Brain pericyte (primary cell): ENCODE measurements at regions not wholly inside any gene's neighbourhood (a gene's known extent, or its start where the extent isn't known, plus 50 kb on each side); places are given as distances from the start of the nearest gene placed in this dataset.

ENCODE experiments used
- DNase-seq: peaks from one replicate; pipeline ENCODE4 v3.0.0-alpha.2; 2012; ENCODE audit warnings: low read depth, low spot score

DNA sequence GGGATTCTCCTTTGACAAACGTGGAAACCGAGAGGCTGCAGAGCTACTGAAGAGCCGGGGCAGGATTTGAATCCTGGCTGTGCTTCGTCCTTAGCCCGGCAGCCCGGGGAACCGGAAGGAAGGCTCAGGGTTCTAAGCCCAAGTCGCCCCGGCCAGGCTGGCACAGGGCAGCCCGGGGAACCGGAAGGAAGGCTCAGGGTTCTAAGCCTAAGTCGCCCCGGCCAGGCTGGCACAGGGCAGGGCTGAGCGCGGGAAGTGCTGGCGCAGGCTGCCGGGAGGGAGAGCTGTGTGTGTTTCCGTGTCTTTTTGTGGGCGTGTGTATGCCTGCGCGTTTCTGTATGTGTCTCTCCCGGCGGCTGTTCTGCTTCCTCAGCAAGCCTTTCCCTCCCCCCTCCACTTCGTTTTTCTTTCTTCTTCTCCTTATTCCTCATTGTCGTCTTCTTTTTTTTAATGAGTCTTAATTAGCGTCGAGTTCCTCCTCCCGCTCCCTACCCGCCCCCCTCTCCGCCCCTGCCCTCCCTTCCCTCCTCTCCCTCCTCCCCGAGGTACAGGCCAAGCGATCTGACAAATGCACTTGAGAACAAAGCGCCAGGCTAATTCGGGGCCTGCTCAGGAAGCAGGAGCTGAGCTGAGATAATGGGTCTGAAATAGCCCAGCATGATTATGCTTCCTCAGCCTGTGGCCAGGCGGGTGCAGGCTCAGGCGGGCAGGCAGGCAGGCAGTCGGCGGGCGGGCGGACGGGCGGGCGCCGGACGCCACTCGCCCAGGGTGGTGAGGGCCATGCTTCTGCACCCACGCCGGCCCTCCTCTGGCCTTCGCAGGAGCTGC is 65.9 kb downstream of the EFNB1 start:
- no peak for DNase-seq

DNA sequence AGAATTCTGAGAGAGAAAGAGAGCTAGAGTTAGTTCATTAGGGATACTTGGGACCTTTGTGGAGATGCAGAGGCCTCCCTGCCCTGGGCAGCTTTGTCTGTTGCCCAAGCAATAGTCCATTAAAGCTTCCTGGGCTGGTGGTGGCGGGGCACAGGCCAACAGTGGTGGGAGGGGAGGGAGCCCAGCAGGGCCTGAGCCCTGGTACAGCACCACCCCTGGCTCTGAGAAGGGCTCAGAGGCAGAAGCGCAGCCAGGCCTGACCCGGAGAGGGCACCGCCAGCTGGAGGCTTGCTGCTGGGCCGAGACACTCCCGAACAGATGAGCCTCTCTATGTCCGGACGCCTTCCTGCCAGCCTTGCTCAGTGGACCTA is 65.3 kb downstream of the EFNB1 start:
- DNase-seq = no peak

DNA sequence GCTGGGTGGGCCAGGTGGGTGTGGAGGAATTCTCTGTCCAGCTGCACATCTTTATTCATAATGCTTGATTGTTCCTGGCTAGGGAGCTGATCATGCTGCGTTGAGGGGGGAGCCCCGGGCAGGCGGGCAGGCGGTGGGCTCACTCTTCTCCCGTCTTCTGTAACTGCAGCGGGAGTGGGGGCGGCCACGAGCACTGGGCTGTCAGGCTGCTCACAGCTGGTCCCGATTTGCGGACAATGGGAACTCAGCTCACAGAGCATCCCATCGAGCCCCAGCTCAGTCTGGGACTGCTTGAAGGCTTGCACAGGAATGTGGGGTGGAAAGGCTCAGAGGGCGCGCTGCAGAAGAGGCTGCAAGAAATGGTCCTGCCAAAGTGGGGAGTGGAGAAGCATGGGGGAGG is 63.8 kb downstream of the EFNB1 start:
- DNase-seq = no peak

DNA sequence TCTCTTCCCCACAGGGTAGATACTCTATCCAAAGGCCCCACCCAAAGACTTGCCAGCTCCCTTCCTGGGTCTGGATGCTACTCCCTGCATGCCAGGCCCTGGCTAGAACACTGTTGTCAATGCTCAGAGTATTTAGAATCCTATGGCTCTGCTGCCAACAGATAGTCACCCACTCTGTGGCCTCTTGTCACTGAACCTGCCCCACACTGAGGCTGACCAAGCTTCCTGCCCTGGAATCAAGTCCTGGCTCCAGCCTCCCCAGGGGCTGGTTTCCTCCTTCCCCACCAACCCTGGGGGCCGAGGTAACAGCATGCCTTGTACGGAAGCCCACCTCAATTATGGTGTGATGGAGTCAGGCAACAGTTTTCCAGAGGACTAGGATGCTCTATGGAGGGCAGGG is 63.3 kb downstream of the EFNB1 start:
- DNase-seq = no peak
